A549 (cell line): ENCODE measurements at regions not wholly inside any gene's neighbourhood (a gene's known extent, or its start where the extent isn't known, plus 50 kb on each side); places are given as distances from the start of the nearest gene placed in this dataset.

ENCODE experiments used
- ATAC-seq, 2 experiments: fragments of 200-7000 bp in 1 of 2; fragments of >200 bp in 1 of 2; cut with Nextera tagmentation in 1 of 2; cut with Tn5 transposase in 1 of 2; 3 replicates each; pipeline versions ENCODE4 v1.8.0 to v1.9.1; 2018 to 2020; ENCODE audit warnings: mild to moderate bottlenecking in 1 of 2, moderate library complexity in 1 of 2
- CTCF ChIA-PET: fragments of 300-600 bp; sonication (Branson Sonifier 250); formaldehyde crosslinking; extraction: SDS; loops from one replicate; lab custom pipeline; 2021; ENCODE audit warnings: antibody characterized with exemption, inconsistent platforms; lab: Yijun Ruan, JAX
- POLR2A ChIA-PET: fragments of 350-600 bp; formaldehyde crosslinking; extraction: SDS; loops from one replicate; lab custom pipeline; 2021; ENCODE audit warnings: antibody characterized with exemption, inconsistent platforms; lab: Yijun Ruan, JAX
- DNase-seq, 2 experiments: peaks; one replicate each; pipeline versions ENCODE4 v3.0.0 to v3.0.0-alpha.2; 2011 to 2016; ENCODE audit warnings: low read depth in 1 of 2, low spot score in 1 of 2
- FAIRE-seq: peaks from 2 replicates; lab custom pipeline; 2011; peaks lifted over from hg19 to GRCh38; lab: Jason Lieb, UNC
- H3K27ac ChIP-seq, 2 experiments: fragments of >200 bp; sonication (Bioruptor Twin); formaldehyde crosslinking; 3 replicates each; pipeline ENCODE4 v1.5.1; 2016 to 2017
- H3K4me1 ChIP-seq: fragments of >200 bp; sonication (Bioruptor Twin); formaldehyde crosslinking; 3 replicates; pipeline ENCODE4 v1.6.1; 2016
- H3K4me2 ChIP-seq: fragments of >200 bp; sonication (Bioruptor Twin); formaldehyde crosslinking; 3 replicates; pipeline ENCODE4 v1.6.1; 2016
- H3K4me3 ChIP-seq: fragments of >200 bp; sonication (Bioruptor Twin); formaldehyde crosslinking; 3 replicates; pipeline ENCODE4 v1.5.1; 2016
- H3K9me3 ChIP-seq: fragments of >200 bp; sonication (Bioruptor Twin); formaldehyde crosslinking; 3 replicates; pipeline ENCODE4 v1.6.1; 2016
- BHLHE40 ChIP-seq: IDR thresholded peaks from 2 replicates; pipeline ENCODE4 v1.6.1; 2012; ENCODE audit warnings: low read depth, low read length, inconsistent platforms
- CBX2 ChIP-seq: fragments of 200-600 bp; sonication (generic); IDR thresholded peaks from 2 replicates; pipeline ENCODE4 v1.6.1; 2016; ENCODE audit warnings: low read depth, mild to moderate bottlenecking, borderline replicate concordance
- CHD4 ChIP-seq: fragments of 200-600 bp; sonication (generic); IDR thresholded peaks from 2 replicates; pipeline ENCODE4 v1.6.1; 2016; ENCODE audit warnings: antibody characterized with exemption, mild to moderate bottlenecking, borderline replicate concordance
- EP300 ChIP-seq, 2 experiments: fragments of >200 bp; sonication (Bioruptor Twin); formaldehyde crosslinking; IDR thresholded peaks; 2 replicates in 1 of 2; 3 replicates in 1 of 2; pipeline ENCODE4 v1.6.1; 2016 to 2017
- FOSB ChIP-seq: fragments of 250-450 bp; sonication (Bioruptor Pico); IDR thresholded peaks from 2 replicates; pipeline ENCODE4 v1.5.0; 2020; ENCODE audit warnings: mild to moderate bottlenecking, moderate library complexity
- HOXA7 ChIP-seq: fragments of 250-450 bp; sonication (Bioruptor Pico); IDR thresholded peaks from 2 replicates; pipeline ENCODE4 v1.5.0; 2020; ENCODE audit warnings: mild to moderate bottlenecking, moderate library complexity
- HOXB5 ChIP-seq: fragments of 250-450 bp; sonication (Bioruptor Pico); IDR thresholded peaks from 2 replicates; pipeline ENCODE4 v1.5.0; 2020; ENCODE audit warnings: mild to moderate bottlenecking, moderate library complexity
- JUNB ChIP-seq: fragments of >200 bp; sonication (Bioruptor Twin); formaldehyde crosslinking; IDR thresholded peaks from 2 replicates; pipeline ENCODE4 v1.6.1; 2016
- NFE2L2 ChIP-seq: fragments of 150-350 bp; conservative IDR thresholded peaks from 2 replicates; pipeline ENCODE4 v1.6.1; 2014; ENCODE audit warnings: low read length
- NPAS2 ChIP-seq: fragments of 250-450 bp; sonication (Bioruptor Pico); IDR thresholded peaks from 2 replicates; pipeline ENCODE4 v1.8.0; 2022; ENCODE audit warnings: mild to moderate bottlenecking, moderate library complexity, borderline replicate concordance
- POLR2A ChIP-seq: IDR thresholded peaks from 2 replicates; pipeline ENCODE4 v1.6.1; 2012; ENCODE audit warnings: mild to moderate bottlenecking, low read length
- POLR2AphosphoS2 ChIP-seq: conservative IDR thresholded peaks from 2 replicates; pipeline ENCODE4 v1.6.1; 2012; ENCODE audit warnings: low read length, improper control_type of control experiment, inconsistent platforms
- RARB ChIP-seq: fragments of 250-450 bp; sonication (Bioruptor Pico); IDR thresholded peaks from 2 replicates; pipeline ENCODE4 v1.8.0; 2021; ENCODE audit warnings: mild to moderate bottlenecking, moderate library complexity
- RCOR1 ChIP-seq: fragments of 150-350 bp; IDR thresholded peaks from 2 replicates; pipeline ENCODE4 v1.6.1; 2014; ENCODE audit warnings: antibody characterized with exemption, low read length, low read depth
- RFX5 ChIP-seq: fragments of 450-650 bp; IDR thresholded peaks from 2 replicates; pipeline ENCODE4 v1.7.1; 2014; ENCODE audit warnings: antibody characterized with exemption, mild to moderate bottlenecking, moderate library complexity
- RNF2 ChIP-seq: fragments of 200-600 bp; sonication (generic); IDR thresholded peaks from 2 replicates; pipeline ENCODE4 v1.6.1; 2016; ENCODE audit warnings: low read depth, mild to moderate bottlenecking, antibody characterized with exemption, moderate library complexity, borderline replicate concordance
- SMC3 ChIP-seq: fragments of >200 bp; sonication (Bioruptor Twin); formaldehyde crosslinking; IDR thresholded peaks from 3 replicates; pipeline ENCODE4 v1.6.1; 2018; ENCODE audit warnings: inconsistent platforms
- SREBF2 ChIP-seq: fragments of 450-650 bp; IDR thresholded peaks from 2 replicates; pipeline ENCODE4 v1.6.1; 2014; ENCODE audit warnings: mild to moderate bottlenecking, moderate library complexity
- TP53 ChIP-seq: fragments of 250-450 bp; sonication (Bioruptor Pico); IDR thresholded peaks from 2 replicates; pipeline ENCODE4 v1.5.0; 2021; ENCODE audit warnings: mild to moderate bottlenecking, moderate library complexity
- USF2 ChIP-seq: fragments of 450-650 bp; IDR thresholded peaks from 2 replicates; pipeline ENCODE4 v1.6.1; 2014; ENCODE audit warnings: antibody characterized with exemption
- ZSCAN20 ChIP-seq: fragments of 250-450 bp; sonication (Bioruptor Pico); IDR thresholded peaks from 2 replicates; pipeline ENCODE4 v1.8.0; 2022; ENCODE audit warnings: mild to moderate bottlenecking, moderate library complexity
- WGBS: methylation state at CpG from one replicate; pipeline ENCODE4 v1.1.6; 2017; ENCODE audit errors: missing lambda C conversion rate; 5-methylcytosine and 5-hydroxymethylcytosine counted together
- TF ChIP-seq, protein P1 (sequence below): fragments of >200 bp; sonication (Bioruptor Twin); formaldehyde crosslinking; IDR thresholded peaks from 2 replicates; pipeline ENCODE4 v1.6.1; 2016
- TF ChIP-seq, protein P2 (sequence below): fragments of >200 bp; sonication (Bioruptor Twin); formaldehyde crosslinking; IDR thresholded peaks from 3 replicates; pipeline ENCODE4 v1.6.1; 2016
- TF ChIP-seq, protein P3 (sequence below): fragments of 250-450 bp; sonication (Bioruptor Pico); IDR thresholded peaks from 2 replicates; pipeline ENCODE4 v1.5.0; 2021; ENCODE audit warnings: mild to moderate bottlenecking, moderate library complexity, borderline replicate concordance

GRCh38 chr1:96934282-96934681 is 212.7 kb downstream of the PTBP2 start:
- TF ChIP-seq HOXA7 (CRISPR knock-in tag) = no peak
- no peak for TF ChIP-seq RCOR1
- no peak for TF ChIP-seq USF2
- no peak for TF ChIP-seq JUNB
- TF ChIP-seq RARB = no peak
- TF ChIP-seq SREBF2 = no peak
- no peak for TF ChIP-seq BHLHE40
- TF ChIP-seq RFX5 = no peak
- no peak for TF ChIP-seq CBX2
- no peak for TF ChIP-seq HOXB5 (CRISPR knock-in tag)
- no peak for TF ChIP-seq EP300 (IDR thresholded peaks at IDR 0.05)
- TF ChIP-seq SMC3 = no peak
- TF ChIP-seq ZSCAN20 (CRISPR knock-in tag) = no peak
- TF ChIP-seq FOSB (CRISPR knock-in tag) = no peak
- TF ChIP-seq POLR2A = no peak
- TF ChIP-seq POLR2AphosphoS2 = no peak
- TF ChIP-seq CHD4 = no peak
- Histone ChIP-seq H3K4me1 (no peaks in the 10 kb centered on the region), H3K4me2 (no peak overlapping the region), H3K27ac (no peak overlapping the region), H3K4me3 (no peak overlapping the region), H3K9me3 (no peaks in the 10 kb centered on the region)
- ATAC-seq (no peak), FAIRE-seq (no peak), DNase-seq (no peak)
- WGBS = 4% methylated on average over 3 of the region's 3 CpGs
- CTCF ChIA-PET = no interaction called here
- POLR2A ChIA-PET = no interaction called here

GRCh38 chr1:96944432-96945092 is 223.0 kb downstream of the PTBP2 start:
- no peak for FAIRE-seq
- H3K4me3 ChIP-seq = no peak overlapping the region
- no peaks in the 10 kb centered on the region for H3K4me1 ChIP-seq
- TF ChIP-seq RNF2 = no peak
- TF ChIP-seq, protein P1, sequence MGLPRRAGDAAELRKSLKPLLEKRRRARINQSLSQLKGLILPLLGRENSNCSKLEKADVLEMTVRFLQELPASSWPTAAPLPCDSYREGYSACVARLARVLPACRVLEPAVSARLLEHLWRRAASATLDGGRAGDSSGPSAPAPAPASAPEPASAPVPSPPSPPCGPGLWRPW = no peak
- TF ChIP-seq, protein P2, sequence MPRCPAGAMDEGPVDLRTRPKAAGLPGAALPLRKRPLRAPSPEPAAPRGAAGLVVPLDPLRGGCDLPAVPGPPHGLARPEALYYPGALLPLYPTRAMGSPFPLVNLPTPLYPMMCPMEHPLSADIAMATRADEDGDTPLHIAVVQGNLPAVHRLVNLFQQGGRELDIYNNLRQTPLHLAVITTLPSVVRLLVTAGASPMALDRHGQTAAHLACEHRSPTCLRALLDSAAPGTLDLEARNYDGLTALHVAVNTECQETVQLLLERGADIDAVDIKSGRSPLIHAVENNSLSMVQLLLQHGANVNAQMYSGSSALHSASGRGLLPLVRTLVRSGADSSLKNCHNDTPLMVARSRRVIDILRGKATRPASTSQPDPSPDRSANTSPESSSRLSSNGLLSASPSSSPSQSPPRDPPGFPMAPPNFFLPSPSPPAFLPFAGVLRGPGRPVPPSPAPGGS = no peak
- no peak for TF ChIP-seq TP53
- TF ChIP-seq, protein P3, sequence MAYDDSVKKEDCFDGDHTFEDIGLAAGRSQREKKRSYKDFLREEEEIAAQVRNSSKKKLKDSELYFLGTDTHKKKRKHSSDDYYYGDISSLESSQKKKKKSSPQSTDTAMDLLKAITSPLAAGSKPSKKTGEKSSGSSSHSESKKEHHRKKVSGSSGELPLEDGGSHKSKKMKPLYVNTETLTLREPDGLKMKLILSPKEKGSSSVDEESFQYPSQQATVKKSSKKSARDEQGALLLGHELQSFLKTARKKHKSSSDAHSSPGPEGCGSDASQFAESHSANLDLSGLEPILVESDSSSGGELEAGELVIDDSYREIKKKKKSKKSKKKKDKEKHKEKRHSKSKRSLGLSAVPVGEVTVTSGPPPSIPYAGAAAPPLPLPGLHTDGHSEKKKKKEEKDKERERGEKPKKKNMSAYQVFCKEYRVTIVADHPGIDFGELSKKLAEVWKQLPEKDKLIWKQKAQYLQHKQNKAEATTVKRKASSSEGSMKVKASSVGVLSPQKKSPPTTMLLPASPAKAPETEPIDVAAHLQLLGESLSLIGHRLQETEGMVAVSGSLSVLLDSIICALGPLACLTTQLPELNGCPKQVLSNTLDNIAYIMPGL (CRISPR knock-in tag) = no peak
- no peak for TF ChIP-seq NFE2L2
- no peak for TF ChIP-seq NPAS2 (CRISPR knock-in tag)
- TF ChIP-seq RARB = no peak
- TF ChIP-seq, all 56 proteins: peak for 0
- ATAC-seq (no peak), DNase-seq (no peak)
- POLR2A ChIA-PET = no interaction called here
- Histone ChIP-seq H3K4me2 (no peak overlapping the region), H3K27ac (no peak overlapping the region), H3K9me3 (no peaks in the 10 kb centered on the region)
- CTCF ChIA-PET = interaction anchor here (1.3 kb wide), 1 partner anchor 13 kb away, joined by 4 read pairs; no protein-coding TSS in a partner anchor
- WGBS = 14% methylated on average over 2 of the region's 2 CpGs
